Natural killer cell (primary cell): ENCODE measurements at regions not wholly inside any gene's neighbourhood (a gene's known extent, or its start where the extent isn't known, plus 50 kb on each side); places are given as distances from the start of the nearest gene placed in this dataset.

Experiments
- ATAC-seq, 3 donors: fragments of 150-1000 bp in 2 of 3; fragments of 200-7000 bp in 1 of 3; cut with Tn5 transposase; 1 replicate in 1 of 3; 2 replicates in 2 of 3; pipeline ENCODE4 v1.10.0; 2021; ENCODE audit warnings: mild to moderate bottlenecking in 2 of 3, moderate library complexity in 2 of 3
- DNase-seq, 2 donors: peaks; one replicate each; pipeline versions ENCODE4 v3.0.0 to v3.0.0-alpha.2; 2013 to 2021; ENCODE audit warnings: mixed read lengths in 1 of 2
- H3K27ac ChIP-seq: one replicate; pipeline ENCODE4 v1.5.1; 2013; ENCODE audit warnings: mild to moderate bottlenecking, low read length
- H3K27me3 ChIP-seq: one replicate; pipeline ENCODE4 v1.6.1; 2013; ENCODE audit warnings: low read length; ENCODE audit not compliant: control insufficient read depth, insufficient read depth
- H3K36me3 ChIP-seq: one replicate; pipeline ENCODE4 v1.6.1; 2013; ENCODE audit warnings: low read length; ENCODE audit not compliant: control insufficient read depth, insufficient read depth
- H3K4me1 ChIP-seq: one replicate; pipeline ENCODE4 v1.6.1; 2013; ENCODE audit warnings: low read length; ENCODE audit not compliant: control insufficient read depth, insufficient read depth
- H3K4me3 ChIP-seq: one replicate; pipeline ENCODE4 v1.5.1; 2013; ENCODE audit warnings: low read length
- H3K9me3 ChIP-seq: one replicate; pipeline ENCODE4 v1.6.1; 2013; ENCODE audit warnings: low read length; ENCODE audit not compliant: control insufficient read depth, insufficient read depth
- H3K27ac Mint-ChIP-seq, 2 donors: one replicate each; pipeline ENCODE4 v1.8.0; 2022; ENCODE audit warnings: mild to moderate bottlenecking in 2 of 2, mixed read lengths in 2 of 2, moderate library complexity in 1 of 2
- H3K27me3 Mint-ChIP-seq, 2 donors: one replicate each; pipeline ENCODE4 v1.8.0; 2022; ENCODE audit warnings: low read depth in 2 of 2, mixed read lengths in 2 of 2
- H3K36me3 Mint-ChIP-seq: one replicate; pipeline ENCODE4 v1.8.0; 2022; ENCODE audit warnings: mixed read lengths
- H3K4me1 Mint-ChIP-seq, 2 donors: one replicate each; pipeline ENCODE4 v1.8.0; 2022; ENCODE audit warnings: mixed read lengths in 2 of 2
- H3K4me3 Mint-ChIP-seq: one replicate; pipeline ENCODE4 v1.8.0; 2022; ENCODE audit warnings: mild to moderate bottlenecking, moderate library complexity, mixed read lengths
- H3K9me3 Mint-ChIP-seq, 2 donors: one replicate each; pipeline ENCODE4 v1.8.0; 2022; ENCODE audit warnings: mixed read lengths in 2 of 2
- CTCF ChIP-seq: fragments of 200-600 bp; IDR thresholded peaks from one replicate; pipeline ENCODE4 v1.8.0; 2022; ENCODE audit warnings: antibody characterized with exemption
- WGBS: methylation state at CpG from one replicate; pipeline ENCODE4 v1.1.7; 2013; ENCODE audit warnings: missing lambda C conversion rate; ENCODE audit not compliant: insufficient coverage; 5-methylcytosine and 5-hydroxymethylcytosine counted together
- intact Hi-C: fragments of 100-400 bp; cut with micrococcal nuclease; formaldehyde crosslinking; loops from one replicate; pipeline ENCODE4 v1.14.2; 2022

- no peaks in the 10 kb centered on the region for H3K9me3 Mint-ChIP-seq
- DNase-seq (no peak), ATAC-seq (no peak)
- H3K36me3 Mint-ChIP-seq: no peaks in the 10 kb centered on the region
- intact Hi-C loops: no loop called here
- H3K27me3 ChIP-seq: no peaks in the 10 kb centered on the region
- no peak overlapping the region for H3K27ac Mint-ChIP-seq
- H3K4me1 ChIP-seq: no peaks in the 10 kb centered on the region
- no peak overlapping the region for H3K27ac ChIP-seq
- peaks cover 9 to 22% of the 10 kb centered on the region in 2 donors for H3K27me3 Mint-ChIP-seq
- H3K4me3 Mint-ChIP-seq: no peak overlapping the region
- H3K36me3 ChIP-seq: no peaks in the 10 kb centered on the region
- 81% methylated on average over 2 of the region's 2 CpGs for WGBS
- H3K4me1 Mint-ChIP-seq: no peaks in the 10 kb centered on the region
- no peak for TF ChIP-seq CTCF
- no peak overlapping the region for H3K4me3 ChIP-seq
- peaks cover 7% of the 10 kb centered on the region for H3K9me3 ChIP-seq
These were observed 76.2 kb upstream of the MAP3K7 start for GRCh38 chr6:90663106-90663505.

- H3K4me3 Mint-ChIP-seq: no peak overlapping the region
These were observed 74.1 kb upstream of the MAP3K7 start for GRCh38 chr6:90660931-90661330.

GRCh38 chr6:90658497-90658896, 71.6 kb upstream of the MAP3K7 start:
- 74% methylated on average over 5 of the region's 5 CpGs for WGBS
- H3K36me3 Mint-ChIP-seq: no peaks in the 10 kb centered on the region
- TF ChIP-seq CTCF: no peak
- Histone ChIP-seq H3K4me1 (no peaks in the 10 kb centered on the region), H3K4me3 (no peak overlapping the region), H3K36me3 (no peaks in the 10 kb centered on the region), H3K9me3 (peaks cover 7% of the 10 kb centered on the region), H3K27me3 (no peaks in the 10 kb centered on the region), H3K27ac (no peak overlapping the region)
- H3K9me3 Mint-ChIP-seq: no peaks in the 10 kb centered on the region
- intact Hi-C loops: no loop called here
- ATAC-seq (no peak), DNase-seq (no peak)
- no peak overlapping the region for H3K4me3 Mint-ChIP-seq
- no peaks in the 10 kb centered on the region for H3K4me1 Mint-ChIP-seq
- H3K27ac Mint-ChIP-seq: no peak overlapping the region
- peaks cover 11 to 17% of the 10 kb centered on the region in 2 donors for H3K27me3 Mint-ChIP-seq

More at GRCh38 chr6:90660931-90661330, 74.1 kb upstream of the MAP3K7 start:
- Mint-ChIP-seq H3K27ac (no peak overlapping the region), H3K27me3 (peaks cover 12 to 17% of the 10 kb centered on the region in 2 donors), H3K36me3 (no peaks in the 10 kb centered on the region), H3K4me1 (no peaks in the 10 kb centered on the region), H3K9me3 (no peaks in the 10 kb centered on the region)
- no peaks in the 10 kb centered on the region for H3K27me3 ChIP-seq
- H3K36me3 ChIP-seq: no peaks in the 10 kb centered on the region
- TF ChIP-seq CTCF: no peak
- DNase-seq (no peak), ATAC-seq (no peak)
- intact Hi-C loops: no loop called here
- H3K4me3 ChIP-seq: no peak overlapping the region
- peaks cover 7% of the 10 kb centered on the region for H3K9me3 ChIP-seq
- no peaks in the 10 kb centered on the region for H3K4me1 ChIP-seq
- no peak overlapping the region for H3K27ac ChIP-seq

GRCh38 chr6:90656325-90656724, 69.5 kb upstream of the MAP3K7 start:
- no peaks in the 10 kb centered on the region for H3K9me3 Mint-ChIP-seq
- Histone ChIP-seq H3K9me3 (no peaks in the 10 kb centered on the region), H3K36me3 (no peaks in the 10 kb centered on the region), H3K27ac (no peak overlapping the region), H3K27me3 (no peaks in the 10 kb centered on the region), H3K4me1 (no peaks in the 10 kb centered on the region), H3K4me3 (no peak overlapping the region)
- no peak overlapping the region for H3K4me3 Mint-ChIP-seq
- intact Hi-C loops: no loop called here
- no peak overlapping the region for H3K27ac Mint-ChIP-seq
- H3K27me3 Mint-ChIP-seq: peaks cover 11 to 17% of the 10 kb centered on the region in 2 donors
- H3K36me3 Mint-ChIP-seq: no peaks in the 10 kb centered on the region
- no peak for ATAC-seq
- no peaks in the 10 kb centered on the region for H3K4me1 Mint-ChIP-seq
- no peak for TF ChIP-seq CTCF
- WGBS: 0% methylated on average over 1 of the region's 1 CpG
- no peak for DNase-seq
